ENCODE measurements at regions not wholly inside any gene's neighbourhood (a gene's known extent, or its start where the extent isn't known, plus 50 kb on each side); places are given as distances from the start of the nearest gene placed in this dataset.

DNA sequence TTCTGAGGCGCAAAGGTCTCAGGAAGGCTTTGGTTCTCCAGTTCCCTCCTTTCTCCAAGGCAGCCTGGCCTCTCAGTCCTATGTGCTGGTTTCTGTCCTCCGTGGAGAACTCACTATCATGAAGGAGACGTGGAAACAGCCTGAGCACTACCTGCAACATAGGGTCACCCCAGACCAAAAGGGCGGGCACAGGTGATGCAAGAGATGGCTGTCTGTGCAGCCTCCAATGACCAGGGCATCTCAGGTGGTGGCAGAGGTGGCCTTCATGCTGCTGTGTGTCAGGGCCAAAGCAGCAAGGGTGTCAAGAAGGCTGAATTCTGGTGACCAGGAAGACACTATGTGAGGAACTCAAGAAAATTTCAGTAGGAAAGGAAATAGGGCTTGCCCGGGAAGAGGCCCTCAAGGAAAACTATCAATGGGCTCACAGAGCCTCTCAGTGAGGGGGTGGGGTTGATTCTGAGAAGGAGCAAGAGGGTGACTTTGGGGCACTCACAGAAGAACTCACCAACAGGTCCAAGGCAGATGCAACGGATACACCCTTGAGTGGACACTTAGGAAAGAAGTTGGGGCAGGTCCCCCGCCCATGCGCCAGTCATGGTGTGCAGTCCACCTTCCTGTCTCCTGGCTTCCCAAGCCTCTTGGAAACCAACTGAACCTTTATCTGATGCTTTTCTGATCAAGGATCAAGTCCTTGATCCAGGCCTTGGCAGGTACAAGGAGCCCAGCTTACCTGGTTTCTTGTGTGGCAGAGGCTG, 212.3 kb upstream of the B3GAT1 start:
- DNase-seq (ENCODE audit: low read depth), result no peak

DNA sequence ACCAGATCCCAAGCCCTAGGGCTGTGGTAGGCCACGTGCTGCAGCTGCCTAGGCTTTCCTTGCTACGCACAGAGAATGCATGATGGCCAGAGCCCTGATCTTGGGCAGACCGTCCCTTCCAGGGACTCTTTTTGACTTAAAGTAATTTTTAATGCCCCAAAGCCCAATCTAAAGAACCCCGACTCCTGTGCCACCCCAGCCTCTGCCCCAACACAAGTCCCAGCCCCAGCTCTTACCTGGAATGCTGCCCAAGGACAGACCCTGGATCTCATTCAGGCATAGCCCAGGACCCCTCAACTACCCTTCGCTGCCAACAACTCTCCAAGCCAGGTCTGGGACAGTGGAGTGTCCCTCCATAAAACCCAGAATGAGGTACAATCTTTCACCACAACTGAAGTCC, 211.7 kb upstream of the B3GAT1 start:
- no peak for DNase-seq (ENCODE audit: low read depth)

DNA sequence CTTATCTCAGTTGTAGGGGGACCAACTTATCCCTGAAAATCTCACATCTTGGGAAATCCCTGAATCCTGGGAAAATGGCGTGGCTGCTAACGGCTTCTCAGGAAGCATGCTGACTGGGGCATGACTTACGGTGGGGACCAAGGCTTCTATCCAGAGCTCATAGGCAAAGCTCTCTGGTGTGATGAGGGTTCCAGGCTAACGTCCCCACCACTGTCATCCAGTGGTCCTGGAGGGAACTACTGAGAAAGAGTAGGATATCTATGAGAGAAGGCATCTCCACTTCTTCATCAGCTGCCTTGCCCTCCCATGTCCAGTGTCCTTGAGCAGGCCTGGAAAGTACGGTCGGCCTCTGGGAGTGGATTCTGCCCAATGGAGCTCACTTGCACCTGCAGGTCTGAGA, 210.4 kb upstream of the B3GAT1 start:
- no peak for DNase-seq (ENCODE audit: low read depth)

DNA sequence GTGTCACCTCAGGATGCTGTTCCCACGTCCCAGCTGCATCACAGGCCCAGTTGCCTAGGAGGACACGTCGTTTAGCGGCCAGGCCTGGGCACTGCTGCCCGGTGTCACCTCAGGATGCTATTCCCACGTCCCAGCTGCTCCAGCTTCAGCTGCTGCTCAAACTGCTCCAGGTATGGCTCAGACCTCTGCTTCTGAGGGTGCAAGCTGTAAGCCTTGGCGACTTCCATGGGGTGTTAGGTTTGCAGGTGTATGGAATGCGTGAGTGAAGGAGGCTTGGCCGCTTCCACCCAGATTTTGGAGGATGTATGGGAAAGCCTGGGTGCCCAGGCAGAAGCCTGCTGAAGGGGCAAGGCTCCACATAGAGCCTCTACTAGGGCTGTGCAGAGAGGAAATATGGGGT, 205.3 kb upstream of the B3GAT1 start:
- DNase-seq (ENCODE audit: low read depth), result no peak

DNA sequence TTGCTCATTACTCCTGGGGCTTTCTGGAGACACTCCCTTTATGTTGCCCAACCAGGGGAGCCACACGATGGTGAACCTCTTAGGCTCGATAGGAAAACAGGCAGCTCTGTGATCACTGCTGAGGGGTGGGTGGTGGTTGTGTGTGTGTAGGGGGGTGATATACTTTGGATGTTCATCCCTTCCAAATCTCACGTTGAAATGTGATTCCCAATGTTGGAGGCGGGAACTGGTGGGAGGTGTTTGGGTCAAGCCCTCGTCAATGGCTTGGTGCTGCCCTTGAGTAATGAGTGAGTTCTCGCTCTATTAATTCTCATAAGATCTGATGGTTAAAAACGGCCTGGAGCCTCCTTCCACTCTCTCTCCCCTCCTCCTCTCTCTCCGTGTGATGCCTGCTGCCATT, 204.0 kb upstream of the B3GAT1 start:
- DNase-seq (ENCODE audit: low read depth), result no peak

DNA sequence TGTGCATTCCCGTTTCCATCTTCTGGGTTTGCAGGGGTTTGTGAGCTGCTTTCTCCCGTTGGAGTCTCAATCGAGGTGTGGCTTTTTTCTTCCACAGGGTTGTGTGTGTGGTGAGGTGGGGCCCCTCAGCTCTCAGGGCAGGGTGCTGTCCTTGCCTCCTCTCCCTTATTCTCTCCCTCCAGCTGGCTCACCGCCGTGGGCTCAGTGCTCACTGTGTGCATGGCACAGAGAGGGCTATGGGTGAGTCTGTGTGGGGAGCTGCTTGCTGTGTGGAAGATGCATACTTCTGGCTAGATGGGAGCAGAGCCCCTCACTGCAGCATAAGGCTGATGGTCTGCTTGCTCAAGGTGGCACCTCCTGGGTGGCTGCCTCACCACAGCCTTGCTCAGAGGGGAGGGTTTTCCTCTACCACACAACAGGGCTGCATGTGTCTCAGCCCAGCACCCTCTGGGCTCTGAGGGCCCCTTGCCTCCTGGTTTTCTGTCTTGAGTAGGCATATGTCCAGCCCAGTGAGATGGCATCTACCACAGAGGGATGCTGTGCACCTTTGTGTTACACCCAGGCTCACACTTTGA, 203.1 kb upstream of the B3GAT1 start:
- DNase-seq (ENCODE audit: low read depth), result no peak

DNA sequence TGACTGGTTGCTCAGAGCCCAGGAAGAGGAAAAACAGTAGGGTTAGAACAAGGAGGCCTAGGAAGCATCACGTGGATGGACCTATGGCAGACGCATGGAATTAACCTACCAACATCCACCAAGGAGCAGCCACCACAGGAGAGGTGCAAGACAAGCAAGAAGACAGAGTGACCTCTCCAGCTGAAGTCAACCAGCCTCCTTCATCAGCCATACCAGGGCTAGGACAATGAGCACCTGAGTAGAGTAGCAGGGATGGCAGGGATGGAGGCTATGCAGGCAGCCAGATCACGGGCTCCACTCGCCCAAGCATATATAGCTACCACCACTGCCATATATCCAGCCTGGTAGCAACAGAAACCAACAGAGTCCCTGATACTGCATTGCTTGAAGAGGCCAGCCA, 202.1 kb upstream of the B3GAT1 start:
- DNase-seq (ENCODE audit: low read depth), result no peak

DNA sequence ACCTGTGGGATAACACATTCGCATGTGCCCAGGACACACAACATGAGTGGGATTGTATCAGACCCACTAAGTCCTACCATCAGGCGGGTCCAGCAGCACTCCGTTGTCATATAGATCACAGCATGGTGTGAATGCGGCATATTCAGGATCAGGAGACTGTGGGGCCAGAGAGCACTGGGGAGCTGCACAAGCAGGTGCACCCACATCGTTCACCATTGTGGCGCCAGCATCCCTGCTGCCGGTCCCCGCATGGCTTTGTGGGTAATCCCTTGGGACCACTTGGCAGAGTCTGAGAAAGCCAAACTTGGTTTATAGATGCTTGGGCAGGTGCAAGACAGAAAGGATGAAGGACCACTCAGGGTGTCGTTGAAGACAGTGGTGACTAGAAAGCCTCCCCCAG, 201.6 kb upstream of the B3GAT1 start:
- no peak for DNase-seq (ENCODE audit: low read depth)

DNA sequence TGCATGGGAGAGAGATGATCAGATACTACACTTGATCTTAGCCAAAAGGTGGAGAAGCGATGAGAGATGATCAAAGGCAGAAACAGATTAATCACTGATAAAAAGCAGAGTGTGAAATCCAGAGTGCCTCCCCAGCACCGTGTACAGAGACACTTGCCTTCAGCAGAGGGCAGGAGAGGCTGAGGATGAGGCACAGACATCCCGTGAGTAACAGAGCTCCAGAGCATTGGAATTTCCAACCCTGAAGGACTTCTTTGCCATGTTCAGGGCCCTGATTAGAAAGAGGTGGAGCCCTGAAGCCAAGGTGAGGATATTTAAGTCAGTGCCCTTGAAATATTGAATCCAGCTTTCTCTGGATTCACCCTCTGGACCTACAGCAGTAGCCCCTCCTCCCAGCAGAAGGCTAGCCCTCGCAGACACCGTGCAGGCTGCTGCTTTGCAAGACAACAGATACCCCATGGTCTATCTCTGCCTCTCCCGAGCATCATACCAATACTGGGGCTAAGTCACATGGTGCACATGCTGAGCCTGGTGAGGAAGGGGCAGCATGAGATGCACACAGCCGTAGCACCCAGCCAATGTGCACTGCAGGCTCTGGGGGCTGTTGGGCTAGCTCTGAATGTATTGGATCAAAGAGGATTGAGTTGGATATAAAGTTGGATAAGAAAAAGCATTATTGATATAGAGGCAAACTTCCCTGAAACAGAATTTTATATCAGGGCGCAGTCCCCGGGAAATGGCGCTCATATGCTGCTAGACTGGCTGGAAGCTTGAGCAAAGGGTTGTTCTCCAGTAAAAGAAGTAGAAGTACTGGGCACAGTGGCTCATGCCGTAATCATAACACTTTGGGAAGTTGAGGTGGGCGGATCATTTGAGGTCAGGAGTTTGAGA, 200.3 kb upstream of the B3GAT1 start:
- no peak for DNase-seq (ENCODE audit: low read depth)

DNA sequence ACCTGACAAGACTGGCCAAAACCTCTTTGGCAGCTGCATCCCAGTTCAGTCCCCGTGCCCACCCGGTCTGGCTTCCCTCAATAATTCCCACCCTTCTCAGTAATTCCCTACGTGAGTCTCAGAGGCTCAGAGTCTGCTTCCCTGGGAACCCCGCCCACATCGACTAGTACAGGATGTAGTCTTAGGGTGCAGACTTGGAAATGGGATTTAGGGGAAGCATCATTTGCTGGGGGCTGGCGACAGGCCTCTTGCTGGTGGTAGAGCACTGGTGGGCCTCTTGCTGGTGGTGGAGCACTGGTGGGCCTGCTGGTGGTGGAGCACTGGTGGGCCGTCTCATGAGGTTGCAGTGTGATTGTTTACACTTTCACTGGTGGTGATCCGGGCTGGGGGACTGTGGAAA, 199.5 kb upstream of the B3GAT1 start:
- no peak for DNase-seq (ENCODE audit: low read depth)

DNA sequence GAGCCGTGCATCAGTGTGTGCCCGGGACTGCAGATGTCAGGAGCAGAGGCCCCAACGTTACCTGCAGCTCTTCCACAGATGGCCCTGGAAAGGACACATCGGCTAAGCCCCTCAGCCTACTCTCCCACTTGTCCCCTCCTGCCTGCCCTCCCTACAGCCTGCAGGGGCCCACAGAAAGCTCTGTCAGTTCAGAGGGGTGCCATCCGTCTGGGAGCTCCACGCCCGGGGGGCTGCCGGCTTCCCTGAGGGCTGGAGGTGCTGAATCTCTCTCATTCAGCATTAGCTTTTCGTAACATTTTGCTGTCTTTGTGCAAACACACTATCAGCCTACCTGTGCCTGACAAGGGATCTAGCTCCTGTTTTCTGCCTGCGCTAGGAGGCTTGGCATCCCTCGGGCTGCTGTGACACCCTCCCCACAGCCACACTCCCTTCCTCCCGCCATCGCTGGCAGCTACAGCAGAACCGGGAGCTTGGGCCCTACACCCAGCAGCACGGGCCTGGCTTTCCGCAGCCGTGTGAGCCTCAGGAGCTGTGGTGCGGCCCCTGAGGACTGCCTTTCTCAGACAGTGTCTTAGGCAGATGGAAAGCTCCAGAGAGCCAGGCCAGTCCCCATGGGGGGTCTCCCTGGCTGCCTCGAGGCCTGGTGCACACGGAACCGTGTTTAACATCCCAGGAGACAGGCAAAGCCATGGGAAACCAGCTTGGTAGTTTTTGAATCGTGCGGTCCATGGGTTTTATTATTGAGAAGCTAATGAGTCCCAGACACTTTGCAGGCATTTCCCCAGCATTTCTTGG, 198.3 kb upstream of the B3GAT1 start:
- DNase-seq (ENCODE audit: low read depth), result no peak

DNA sequence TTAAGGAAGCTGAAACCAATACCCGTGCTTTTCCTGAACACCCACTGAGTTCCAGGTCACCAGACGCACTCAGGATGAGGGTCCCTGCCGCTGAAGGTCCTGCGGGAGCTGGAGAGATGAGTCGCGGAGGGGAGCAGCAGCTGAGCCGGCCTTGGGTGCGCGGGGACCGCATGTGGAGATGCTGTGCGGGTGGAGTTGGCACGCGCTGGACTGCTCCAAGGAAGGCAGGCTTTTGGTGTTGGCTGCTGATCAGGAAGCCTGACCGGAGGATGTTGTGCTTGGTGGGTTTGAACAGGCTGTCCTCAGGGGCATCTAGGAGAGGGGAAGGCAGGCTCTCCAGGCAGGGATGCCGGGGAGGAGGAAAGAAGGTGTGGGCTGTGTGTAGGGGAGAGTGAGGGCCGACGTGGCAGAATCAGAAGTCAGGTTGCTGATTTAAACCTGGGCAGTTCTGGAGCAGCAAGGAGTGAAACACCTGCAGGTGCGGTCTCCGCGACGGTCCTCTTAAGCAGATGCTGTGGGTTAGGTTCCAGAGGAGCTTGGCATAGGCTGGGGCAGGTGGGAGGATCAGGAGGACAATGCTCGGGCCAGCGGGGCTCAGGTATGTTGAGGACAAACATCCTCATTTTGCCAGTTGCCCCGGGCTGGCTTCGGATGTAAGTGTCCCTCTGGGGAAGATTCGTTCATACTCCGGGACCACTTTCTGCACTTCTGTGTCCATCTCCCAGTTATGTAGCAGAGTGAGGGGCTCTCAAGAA, 197.5 kb upstream of the B3GAT1 start:
- no peak for DNase-seq (ENCODE audit: low read depth)

DNA sequence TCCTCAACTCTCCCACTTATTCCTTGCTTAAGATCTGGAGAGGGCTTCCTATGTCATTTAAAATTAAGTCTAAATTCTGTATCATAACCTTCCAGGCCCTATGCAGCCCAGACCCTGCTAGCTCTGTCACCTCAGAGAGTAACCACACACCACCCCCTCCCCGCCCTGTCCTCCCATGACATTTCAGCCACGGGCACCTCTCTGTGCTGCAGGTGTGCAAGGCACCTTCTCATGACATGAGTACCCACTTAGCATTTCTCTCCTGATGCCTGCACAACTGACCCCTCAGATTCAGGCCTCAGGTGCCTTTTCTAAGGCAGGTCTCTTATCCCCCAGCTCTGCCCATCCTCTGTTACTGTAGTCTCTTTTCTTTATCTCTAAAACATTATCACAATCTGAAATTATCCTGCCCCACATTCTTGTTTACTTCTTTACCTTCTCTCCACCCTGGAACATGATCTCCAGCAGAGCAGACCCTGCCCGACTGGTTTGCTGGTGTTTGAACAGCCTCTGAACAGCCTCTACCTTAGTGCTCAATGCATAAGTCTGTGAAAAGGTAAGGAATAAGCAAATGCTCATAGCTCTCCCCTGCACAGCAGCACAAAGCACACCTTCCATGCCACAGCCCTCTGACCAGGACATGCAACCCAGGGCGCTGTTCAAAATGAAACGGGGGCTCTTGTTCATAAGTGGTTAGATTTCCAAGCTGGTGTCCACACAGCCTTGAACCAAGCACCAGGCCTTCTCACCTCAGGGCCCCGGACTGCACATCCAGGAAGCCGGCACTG, 196.1 kb upstream of the B3GAT1 start:
- DNase-seq (ENCODE audit: low read depth), result no peak

DNA sequence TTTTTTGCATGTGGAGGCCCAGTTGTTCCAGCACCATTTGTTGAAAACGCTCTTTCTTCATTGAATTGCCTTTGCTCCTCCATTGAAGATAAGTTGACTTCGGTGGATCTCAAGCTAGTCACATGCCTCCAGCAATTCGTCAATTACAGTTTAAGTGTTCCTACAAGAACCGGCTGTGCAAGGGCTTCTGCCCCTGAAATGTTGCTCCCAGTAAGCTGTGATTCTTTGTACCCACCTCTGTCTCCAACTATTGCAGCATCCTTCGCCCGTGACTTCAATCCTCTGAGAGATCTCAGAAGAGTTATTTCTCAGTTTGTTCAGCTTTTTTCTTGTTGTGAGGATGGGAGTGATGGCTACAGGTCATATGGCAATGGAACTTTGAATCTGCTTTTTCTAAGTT, 194.2 kb upstream of the B3GAT1 start:
- no peak for DNase-seq (ENCODE audit: low read depth)

DNA sequence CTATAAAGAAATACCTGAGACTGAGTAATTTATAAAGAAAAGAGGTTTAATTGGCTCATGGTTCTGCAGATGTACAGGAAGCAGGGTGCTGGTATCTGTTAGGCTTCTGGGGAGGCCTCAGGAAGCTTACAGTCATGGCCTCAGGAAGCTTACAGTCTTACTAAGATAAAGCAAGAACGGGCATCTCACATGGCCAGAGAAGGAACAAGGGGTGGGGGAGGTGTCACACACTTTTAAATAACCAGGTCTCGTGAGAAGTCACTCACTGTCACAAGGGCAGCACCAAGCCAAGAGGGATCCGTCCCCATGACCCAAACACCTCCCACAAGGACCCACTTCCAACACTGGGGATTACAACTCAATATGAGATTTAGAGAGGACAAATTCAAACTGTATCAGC, 192.8 kb upstream of the B3GAT1 start:
- no peak for DNase-seq (ENCODE audit: low read depth)

DNA sequence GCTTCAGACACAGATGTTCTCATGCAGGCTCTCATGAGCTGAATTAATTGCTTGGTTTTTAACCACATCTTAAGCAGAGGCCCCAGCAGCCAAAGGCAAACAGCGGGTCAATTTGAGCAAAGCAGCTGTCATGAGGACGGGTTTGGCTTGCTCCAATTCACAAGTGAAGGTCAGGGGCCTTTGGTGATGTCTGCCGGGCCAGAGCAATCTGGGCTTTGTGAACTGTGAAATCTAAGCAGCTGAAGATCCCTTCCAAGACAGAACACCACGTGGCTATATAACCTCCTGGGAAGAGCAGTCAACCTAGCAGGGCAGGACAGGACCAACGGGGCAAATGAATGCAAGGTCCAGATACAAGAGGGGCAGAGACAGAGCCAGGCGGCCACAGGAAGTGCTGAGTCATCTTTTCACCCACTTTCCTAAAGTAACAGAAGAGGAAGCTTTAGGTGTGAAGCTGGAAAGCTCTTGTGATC, 187.3 kb upstream of the B3GAT1 start:
- no peak for DNase-seq (ENCODE audit: low read depth)

DNA sequence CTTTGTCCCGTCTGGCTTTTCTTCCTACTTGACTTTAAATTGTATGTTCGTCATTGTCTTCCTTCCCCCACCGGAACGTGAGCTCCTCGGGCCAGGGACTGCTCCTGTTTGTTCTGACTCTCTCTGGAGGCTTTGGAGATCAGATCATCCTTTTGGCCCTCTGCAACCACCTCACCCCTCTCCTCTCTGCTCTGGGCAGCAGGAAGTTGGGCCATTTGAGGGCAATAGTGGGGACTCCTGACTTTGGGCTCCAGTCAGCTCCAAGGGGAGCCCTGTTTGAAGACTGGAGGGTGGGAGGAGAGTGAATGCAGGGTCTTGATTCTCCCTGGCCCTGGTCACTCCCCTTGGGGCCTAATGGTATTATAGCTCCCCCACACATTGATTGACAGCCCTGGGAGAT, 186.3 kb upstream of the B3GAT1 start:
- DNase-seq (ENCODE audit: low read depth), result no peak

DNA sequence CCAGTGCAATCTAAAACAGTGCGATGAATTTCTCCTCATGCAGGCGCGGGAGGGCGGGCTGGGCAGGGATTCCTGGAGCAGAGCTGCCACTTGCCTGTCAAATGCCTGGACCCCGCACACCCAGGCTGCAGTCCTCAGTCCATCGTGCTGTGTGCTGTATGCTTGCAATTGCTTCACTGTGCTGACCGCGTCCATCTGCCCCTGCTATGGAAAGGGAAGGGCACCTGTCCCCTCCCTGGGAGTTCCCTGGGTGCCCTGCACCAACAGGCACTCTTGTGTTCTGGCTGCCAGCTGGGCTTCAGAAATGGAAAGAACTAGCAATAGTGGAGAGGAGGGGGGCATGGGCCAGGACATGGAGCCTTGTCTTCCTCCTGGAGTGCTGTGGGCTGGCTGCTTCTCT, 185.4 kb upstream of the B3GAT1 start:
- DNase-seq (ENCODE audit: low read depth), result no peak

DNA sequence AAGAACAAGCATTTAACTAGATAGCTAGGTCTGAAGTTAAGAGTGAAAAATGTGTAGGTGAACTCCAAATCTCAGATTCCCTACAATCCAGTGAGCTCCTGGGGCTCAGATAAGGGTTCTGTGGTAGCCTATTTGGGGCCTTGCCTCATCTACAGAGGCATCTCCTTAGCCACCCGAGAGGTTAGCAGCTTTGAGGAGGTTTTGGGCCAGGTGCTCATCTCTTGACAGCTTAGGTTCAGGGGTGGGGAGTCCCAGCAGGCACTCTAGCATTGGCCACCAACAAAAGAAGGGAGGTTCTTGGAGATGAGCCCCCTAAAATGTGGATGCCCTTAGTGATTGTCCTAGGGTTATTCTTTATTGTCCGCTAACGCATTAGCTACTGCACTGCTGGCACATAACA, 184.4 kb upstream of the B3GAT1 start:
- DNase-seq (ENCODE audit: low read depth), result no peak

DNA sequence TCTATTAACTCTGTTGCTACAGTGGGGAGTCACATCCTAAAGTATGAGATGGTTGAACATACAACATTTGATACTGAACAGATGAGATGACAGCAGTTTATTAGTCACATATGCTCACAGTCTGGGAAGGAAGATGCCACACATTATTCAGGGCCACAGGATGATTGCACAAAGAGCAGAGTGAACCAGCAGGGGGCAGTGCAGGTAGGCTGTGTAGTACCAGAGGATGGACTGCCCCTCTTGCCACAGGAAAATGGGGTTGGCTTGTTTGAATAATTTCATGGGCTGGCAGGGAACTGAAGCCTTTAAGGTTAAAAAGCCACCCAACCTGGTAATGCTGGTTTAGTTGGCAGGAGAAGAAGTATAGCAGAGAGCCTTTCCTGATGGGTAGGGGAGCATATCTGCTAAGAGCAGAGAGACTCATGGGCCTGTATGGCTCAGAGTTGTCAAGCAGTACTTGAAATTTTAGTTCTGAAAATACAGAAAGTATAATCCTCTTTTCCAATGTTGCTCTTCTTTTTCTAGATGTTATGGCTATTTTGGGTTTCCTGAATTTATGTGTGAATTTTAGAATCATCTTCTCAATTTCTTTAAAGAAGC, 180.4 kb upstream of the B3GAT1 start:
- DNase-seq (ENCODE audit: low read depth), result peak; percentile 53
